HFF-Myc (cell line): ENCODE measurements at regions not wholly inside any gene's neighbourhood (a gene's known extent, or its start where the extent isn't known, plus 50 kb on each side); places are given as distances from the start of the nearest gene placed in this dataset.

Experiments used
- DNase-seq: peaks from one replicate; pipeline ENCODE4 v3.0.0-alpha.2; 2011; ENCODE audit warnings: low read depth; ENCODE audit errors: extremely low read depth
- H3K4me3 ChIP-seq: replicated peaks from 2 replicates; pipeline ENCODE4 v1.5.1; 2011; ENCODE audit warnings: low read depth, mild to moderate bottlenecking, control low read depth, low read length
- TF ChIP-seq, protein P1 (sequence below): IDR thresholded peaks from 2 replicates; pipeline ENCODE4 v1.5.1; 2012; ENCODE audit warnings: mild to moderate bottlenecking, low read depth, low read length, control low read depth; ENCODE audit errors: missing control alignments

DNA sequence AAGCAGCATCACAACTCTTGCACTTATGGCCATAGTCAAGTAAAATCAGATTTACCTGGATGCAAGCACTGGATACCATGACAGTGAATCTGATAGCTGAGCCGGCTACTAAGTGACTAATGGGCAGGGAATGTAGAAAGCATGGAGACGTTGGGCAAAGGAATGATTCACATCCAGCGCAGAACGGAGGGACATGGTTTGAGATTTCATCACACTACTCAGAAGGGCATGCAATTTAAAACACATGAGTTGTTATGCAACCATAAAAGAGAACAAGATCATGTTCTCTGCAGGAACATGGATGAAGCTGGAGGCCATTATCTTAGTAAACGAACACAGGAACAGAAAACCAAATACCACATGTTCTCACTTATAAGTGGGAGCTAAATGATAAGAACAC lies 169.1 kb upstream of the PIK3R1 start:
- H3K4me3 ChIP-seq: no peak overlapping the region
- DNase-seq: peak; percentile 97
- TF ChIP-seq, protein P1, sequence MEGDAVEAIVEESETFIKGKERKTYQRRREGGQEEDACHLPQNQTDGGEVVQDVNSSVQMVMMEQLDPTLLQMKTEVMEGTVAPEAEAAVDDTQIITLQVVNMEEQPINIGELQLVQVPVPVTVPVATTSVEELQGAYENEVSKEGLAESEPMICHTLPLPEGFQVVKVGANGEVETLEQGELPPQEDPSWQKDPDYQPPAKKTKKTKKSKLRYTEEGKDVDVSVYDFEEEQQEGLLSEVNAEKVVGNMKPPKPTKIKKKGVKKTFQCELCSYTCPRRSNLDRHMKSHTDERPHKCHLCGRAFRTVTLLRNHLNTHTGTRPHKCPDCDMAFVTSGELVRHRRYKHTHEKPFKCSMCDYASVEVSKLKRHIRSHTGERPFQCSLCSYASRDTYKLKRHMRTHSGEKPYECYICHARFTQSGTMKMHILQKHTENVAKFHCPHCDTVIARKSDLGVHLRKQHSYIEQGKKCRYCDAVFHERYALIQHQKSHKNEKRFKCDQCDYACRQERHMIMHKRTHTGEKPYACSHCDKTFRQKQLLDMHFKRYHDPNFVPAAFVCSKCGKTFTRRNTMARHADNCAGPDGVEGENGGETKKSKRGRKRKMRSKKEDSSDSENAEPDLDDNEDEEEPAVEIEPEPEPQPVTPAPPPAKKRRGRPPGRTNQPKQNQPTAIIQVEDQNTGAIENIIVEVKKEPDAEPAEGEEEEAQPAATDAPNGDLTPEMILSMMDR: no peak

DNA sequence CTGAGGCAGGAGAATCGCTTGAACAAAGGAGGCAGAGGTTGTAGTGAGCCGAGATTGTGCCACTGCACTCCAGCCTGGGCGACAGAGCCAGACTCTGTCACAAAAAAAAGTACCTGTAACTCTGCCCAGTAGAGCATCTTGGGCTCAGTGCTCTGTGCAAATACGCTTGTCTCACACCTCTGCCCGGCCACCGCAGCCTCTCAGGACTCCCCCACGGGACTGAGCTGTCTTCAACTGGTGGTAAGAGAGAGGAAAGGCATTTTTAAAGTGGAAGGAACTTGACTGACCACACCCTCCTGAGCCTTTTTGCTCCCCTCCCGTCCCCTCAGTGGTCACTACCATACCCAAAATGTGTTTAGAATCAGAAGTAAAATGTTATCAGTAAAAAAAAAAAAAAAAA lies 174.3 kb upstream of the PIK3R1 start:
- no peak overlapping the region for H3K4me3 ChIP-seq
- no peak for DNase-seq
- TF ChIP-seq, protein P1: no peak

DNA sequence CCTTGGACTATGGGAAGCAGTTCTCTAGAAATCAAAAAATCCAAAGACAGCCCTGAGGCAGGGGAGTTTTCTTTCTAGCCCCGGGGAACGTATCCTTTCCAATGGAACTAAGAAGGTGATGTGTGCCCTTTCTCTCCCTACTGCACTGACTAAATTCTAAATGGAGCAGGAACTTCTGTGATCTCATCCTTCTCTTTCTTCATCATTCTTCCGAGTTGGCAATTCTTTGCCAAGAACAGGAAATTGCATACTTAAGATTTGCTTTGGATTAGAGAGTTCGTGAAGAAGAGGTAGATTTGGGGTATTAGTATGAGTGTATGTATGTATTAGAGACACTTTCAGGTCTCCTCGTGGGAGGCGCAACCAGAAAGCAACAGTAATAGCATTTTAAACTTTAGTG lies 178.0 kb upstream of the PIK3R1 start:
- DNase-seq: no peak
- H3K4me3 ChIP-seq: no peak overlapping the region
- TF ChIP-seq, protein P1: no peak

DNA sequence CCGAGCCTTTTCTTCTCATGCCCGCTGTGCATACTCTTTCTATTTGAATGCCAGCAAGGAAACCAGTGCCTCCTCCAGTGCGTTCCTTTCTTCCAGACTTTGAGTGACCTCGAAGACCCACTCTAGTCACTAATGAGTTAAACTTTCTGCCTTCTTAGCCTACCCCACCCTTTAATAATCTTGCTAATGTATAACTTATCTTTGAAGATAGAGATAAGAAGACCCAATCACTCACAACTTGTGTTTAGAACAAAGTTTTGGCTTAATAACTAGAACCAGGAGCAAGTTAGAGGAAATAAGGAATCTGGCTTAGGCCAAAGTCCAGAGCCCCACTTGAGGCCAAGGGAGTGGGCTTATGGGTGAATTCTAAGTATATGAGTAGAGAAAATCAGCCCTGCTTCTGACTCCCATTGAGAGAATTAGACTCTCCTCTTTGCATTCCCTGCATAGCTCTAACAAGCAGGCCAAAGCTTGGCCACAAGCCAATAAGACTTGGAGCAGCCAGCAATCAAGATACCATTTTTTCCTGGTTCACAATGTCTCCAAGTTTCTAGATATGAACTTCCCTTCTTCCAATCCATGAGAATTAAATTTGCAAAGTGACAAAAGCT lies 181.5 kb upstream of the PIK3R1 start:
- TF ChIP-seq, protein P1: no peak
- no peak for DNase-seq

DNA sequence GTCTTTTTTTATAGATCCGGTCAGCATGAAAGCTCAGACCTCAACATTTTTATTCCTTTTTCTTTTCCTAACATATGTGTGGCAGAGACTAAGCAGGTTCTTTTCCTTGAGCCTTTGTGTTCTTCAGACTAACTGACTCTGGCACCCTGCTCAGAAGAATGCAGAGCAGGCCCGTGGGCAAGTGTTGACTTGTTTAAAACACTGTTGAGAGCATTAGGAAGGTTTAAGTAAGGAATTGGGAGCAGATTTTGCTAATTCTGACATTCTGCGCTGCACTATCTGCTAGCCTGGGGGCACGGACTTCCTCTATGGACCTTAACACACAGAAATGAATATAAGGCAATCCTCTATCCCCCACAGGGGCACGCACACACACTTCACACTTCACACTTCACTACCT lies 182.5 kb upstream of the PIK3R1 start:
- TF ChIP-seq, protein P1: no peak
- DNase-seq: no peak
- H3K4me3 ChIP-seq: no peak overlapping the region

More for the DNA sequence above, 181.5 kb upstream of the PIK3R1 start:
- H3K4me3 ChIP-seq: no peak overlapping the region

DNA sequence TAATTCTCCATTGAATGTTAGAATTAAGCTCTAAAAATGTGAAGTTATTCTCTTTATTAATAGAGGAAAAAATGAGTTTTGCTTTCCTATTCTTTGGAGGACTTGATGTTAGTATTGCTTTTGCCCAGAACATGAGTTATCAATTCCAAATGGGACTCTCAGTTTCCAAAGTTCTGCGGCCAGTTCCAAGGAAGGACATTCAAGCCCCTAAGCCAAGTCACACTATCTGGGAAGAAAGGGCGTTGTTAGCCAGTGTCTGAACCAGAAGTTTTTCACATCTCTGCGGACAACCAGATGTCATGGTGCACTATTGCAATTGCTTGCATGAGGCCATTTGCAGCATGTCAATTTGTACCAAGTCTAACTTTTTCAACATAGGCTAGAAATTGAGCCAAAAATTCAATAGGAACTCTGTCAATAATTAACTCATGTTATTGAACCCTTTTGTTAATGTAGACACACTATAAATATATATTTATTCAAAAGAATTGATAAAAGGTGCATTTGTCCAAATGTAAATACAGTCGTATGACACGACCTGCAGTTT lies 183.3 kb upstream of the PIK3R1 start:
- TF ChIP-seq, protein P1: no peak
- DNase-seq: no peak
- no peak overlapping the region for H3K4me3 ChIP-seq
